ENCODE measurements at regions not wholly inside any gene's neighbourhood (a gene's known extent, or its start where the extent isn't known, plus 50 kb on each side); places are given as distances from the start of the nearest gene placed in this dataset.
"Not testable (repeated sequence)": the region's sequence is repeated elsewhere in the genome, so short reads cannot be mapped to it uniquely, and the experiment has no call there.

DNA sequence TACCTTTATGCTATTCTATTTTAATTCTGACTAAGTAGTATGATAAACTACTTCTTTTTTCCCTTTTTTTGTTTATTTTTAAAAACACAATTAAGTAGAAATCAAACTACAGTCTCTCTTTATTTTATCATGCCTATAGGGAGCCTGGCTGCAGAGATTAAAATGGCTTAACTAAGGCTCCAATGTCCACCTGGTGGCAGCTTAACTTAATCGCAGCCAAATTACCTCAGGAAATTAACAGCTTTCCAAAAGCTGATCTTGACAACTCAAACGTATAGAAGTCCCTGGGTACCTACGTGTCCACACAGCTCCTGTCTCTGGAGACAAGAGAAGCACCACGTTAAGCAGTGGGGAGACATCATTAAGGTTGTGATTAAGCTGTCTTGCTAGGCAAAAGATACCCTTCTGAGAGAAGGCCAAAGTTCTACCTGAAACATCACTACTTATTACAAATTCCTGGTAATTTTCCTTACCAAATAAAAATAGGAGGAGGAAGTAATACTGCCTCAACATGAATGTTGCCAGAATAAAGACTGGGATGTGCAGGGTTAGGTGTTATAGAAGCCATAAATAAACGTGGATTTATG lies 63.2 kb upstream of the SNX19 start:
- intact Hi-C loops (cut with micrococcal nuclease) = loop anchor here (1.0 kb wide), 1 partner anchor 56 kb away; no protein-coding TSS in a partner anchor

DNA sequence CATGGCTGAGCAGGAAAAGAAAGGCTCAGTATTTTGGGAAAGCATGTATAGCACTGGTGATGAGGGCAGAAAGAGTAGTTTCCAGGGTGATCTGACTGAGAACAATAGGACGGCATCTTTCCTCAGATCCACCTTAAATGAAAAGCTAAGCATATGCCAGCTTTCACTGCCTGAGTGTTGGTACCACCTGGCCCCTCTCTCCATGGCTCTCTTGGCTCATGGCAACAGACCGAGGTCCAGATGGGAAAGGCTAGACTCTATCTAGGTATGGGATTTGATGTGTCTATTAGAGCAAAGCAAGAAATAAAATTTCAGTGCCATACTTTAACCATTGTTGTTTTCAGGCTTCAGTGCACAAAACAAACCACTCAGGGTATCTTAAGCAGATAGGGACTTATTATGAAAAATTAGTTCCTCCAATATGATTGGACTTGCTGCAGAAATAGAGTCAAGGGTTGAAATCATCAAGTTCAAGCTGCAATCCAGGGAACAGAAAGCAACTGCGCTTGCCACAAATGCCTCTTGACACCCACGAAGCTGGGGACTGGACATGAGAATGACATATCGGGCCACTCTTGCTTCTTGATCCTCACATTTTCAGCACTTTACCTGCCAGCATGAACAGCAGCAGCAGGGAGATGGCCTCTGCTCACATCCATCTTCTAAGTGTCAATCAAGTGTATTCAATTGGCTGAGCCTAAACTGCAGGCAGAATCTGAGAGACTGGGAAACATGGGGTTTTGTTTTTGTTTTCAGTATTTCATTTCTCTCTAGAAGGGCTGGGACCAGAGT lies 64.0 kb upstream of the SNX19 start:
- intact Hi-C loops (cut with micrococcal nuclease) = no loop called here

DNA sequence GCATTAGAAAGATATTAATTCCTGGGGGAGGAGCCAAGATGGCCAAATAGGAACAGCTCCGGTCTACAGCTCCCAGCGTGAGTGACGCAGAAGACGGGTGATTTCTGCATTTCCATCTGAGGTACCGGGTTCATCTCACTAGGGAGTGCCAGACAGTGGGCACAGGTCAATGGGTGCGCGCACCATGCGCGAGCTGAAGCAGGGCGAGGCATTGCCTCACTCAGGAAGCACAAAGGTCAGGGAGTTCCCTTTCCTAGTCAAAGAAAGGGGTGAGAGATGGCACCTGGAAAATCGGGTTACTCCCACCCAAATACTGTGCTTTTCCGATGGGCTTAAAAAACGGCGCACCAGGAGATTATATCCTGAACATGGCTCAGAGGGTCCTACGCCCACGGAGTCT lies 68.0 kb upstream of the SNX19 start:
- intact Hi-C loops (cut with micrococcal nuclease) = not testable (repeated sequence)

DNA sequence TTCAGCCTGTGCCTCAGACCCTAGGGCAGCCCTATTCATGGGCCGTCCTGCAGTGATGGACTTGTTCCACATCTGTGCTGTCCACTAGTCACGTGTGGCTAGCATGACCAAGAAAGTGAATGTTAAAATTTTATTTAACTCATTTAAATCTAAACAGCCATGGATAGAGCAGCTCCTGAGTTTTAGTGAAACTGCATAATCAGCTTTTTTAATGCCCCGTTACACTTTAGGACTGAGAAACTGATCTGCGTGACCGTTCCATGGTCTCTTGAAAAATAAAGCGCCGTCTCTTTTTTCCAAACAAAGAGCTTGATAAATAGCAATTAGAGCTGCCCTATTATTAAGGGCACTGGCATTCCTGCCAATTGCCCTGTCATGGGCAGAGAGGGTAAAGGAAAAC lies 76.5 kb upstream of the SNX19 start:
- intact Hi-C loops (cut with micrococcal nuclease) = no loop called here

DNA sequence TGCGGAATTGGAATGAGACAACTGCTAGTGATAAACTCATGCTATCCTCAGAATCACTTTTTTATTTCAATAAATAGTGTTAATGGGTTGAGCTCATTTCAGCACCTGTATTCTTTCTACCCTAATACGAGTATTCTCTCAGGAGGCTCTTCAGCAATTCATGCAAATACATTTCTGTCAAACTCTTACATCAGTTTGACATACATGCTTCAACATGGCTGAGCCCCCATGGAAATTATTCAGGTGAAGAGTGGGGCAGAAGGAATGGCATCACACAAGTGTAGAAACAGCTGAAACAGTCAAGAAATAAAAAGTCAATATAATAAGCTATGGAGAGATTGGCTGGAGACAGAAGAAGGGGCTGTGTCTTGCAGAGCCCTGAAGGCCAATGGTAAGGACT lies 77.8 kb upstream of the SNX19 start:
- intact Hi-C loops (cut with micrococcal nuclease) = no loop called here

DNA sequence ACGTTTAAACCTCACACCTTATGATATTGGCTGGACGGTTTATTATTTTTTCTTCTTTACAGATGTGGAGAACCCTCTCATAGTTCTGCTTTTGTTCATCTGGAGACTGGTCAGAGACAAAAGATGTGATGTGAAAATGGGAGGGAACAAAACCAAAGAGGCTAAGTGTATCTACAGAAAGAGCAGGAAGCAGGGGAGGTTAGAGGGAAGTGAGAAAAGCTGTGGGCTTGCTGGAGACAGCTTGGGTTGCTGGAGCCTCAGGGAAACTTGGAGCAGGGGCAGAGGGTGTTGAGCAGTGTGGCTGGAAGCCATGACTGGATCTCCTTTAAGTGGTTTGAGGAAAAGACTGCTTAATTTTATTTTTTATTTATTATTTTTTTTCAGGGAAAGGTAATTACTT lies 79.0 kb upstream of the SNX19 start:
- intact Hi-C loops (cut with micrococcal nuclease) = no loop called here

DNA sequence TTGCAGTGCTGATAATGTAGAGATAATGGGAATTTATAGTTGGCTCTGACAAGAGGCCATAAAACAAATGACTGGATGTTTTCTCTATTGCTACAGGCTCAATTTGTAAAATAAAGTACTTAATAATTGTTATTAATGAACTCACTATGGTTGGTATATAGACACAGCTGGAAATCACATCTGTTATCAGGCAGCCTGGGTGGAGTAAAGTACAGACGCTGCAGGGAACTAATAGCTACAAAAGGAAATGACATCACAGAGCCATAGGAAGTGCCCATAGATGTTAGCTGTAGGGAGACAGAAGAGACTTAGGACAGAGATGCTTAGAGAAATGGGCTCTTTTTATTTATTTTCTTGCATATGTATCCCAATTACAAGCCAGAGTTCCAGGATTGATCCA lies 81.0 kb upstream of the SNX19 start:
- intact Hi-C loops (cut with micrococcal nuclease) = no loop called here

DNA sequence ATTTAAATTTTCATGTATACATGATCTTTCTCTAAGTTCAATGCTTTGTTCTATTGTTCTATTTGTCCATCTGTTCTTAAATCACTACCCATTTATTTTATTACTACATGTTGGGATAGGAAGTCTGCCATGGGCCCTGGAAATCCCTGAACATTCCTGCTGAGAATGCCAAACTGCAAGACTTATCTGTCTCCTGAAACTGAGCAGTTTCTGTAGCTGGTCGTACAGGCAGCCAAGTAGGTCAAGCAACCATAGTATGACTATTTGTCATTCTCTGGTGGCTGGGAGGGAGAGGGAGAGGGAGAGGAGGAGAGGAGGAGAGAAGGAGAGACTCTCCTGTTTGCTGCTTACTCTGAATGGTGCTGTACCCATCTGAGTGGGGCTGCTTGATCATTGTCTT lies 82.8 kb upstream of the SNX19 start:
- intact Hi-C loops (cut with micrococcal nuclease) = no loop called here

DNA sequence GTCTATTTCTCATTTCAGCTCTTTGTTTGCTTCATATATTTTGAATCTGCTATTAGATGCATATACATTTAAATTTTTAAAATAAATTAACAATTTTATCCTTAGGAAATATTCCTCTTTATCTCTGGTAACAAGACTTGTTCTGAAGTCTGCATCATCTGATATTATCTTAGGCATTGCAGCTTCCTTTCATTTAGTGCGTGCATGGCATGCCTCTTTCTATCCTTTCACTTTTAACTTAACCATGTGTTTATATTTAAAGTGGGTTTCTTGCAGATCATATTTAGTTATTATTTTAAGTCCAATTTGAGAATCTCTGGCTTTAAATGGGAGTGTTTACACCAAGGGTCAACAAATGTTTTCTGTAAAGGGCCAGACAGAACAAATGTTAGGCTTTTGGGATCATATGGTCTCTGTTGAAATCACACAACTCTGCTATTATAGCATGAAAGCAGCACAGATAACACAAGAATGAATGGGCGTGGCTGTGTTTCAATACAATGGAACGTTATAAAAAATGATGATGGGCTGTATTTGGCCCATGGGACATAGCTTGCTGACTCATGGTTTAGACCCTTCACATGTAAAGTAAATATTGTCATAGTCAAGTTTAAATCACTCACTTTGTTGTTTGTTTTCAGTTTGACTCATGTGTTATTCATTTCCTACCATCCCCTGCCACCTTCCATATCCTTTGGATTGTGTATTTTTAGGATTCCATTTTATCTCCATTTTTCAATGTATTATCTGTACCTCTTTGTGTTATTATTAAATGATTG lies 83.9 kb upstream of the SNX19 start:
- intact Hi-C loops (cut with micrococcal nuclease) = no loop called here

DNA sequence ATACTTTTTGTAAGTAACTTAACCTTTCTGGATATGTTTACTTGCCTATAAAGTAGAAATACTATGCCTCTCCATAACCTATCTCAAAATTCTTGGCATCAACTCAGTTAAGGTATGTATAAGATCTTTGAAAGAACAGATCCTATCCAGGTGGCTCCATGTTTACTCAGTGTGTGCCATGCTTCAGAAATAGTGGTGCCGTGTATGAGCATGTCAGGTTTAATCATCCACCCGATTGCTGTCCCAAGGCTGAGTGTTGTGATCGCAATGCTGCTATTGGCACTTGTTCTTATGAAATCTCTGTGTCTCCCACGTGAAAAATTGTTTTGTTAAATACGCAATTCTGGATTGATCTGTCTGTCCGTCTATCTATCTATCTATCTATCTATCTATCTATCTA lies 85.9 kb upstream of the SNX19 start:
- intact Hi-C loops (cut with micrococcal nuclease) = no loop called here

DNA sequence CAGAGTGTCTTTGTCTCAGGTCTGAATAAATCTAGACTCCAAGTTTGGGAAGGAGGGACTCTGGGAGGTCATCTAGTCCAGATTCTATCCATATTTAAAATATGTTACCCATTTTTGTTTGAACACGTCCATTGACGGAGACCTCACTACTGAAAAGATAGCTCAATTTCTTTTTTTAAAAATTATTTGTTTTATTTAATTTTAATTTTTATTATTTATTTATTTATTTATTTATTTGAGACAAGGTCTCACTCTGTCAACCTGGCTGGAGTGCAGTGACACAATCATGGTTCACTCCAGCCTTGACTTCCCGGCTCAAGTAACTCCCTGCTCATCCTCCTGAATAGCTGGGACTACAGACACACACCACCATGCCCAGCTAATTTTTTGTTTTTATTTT lies 89.5 kb upstream of the SNX19 start:
- intact Hi-C loops (cut with micrococcal nuclease) = no loop called here

DNA sequence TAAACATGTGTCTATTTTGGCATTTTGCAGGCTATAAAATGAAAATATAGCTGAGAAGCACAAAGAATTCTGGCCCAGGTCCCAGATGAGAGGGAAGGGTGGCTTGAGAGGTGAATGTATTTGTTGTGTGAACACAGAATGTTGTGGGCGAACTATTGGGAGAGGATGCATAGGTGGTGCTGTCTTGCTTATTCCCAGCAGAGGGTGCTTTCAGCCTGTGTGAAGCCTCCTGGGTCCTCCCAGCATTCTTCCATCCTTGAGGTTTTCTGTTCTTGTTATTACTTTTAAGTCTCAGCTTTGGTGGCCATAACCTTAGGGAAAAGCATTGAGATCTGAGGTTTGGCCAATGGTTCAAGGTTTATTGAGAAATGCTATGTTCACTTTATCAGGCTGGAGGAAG lies 108.7 kb upstream of the SNX19 start:
- intact Hi-C loops (cut with micrococcal nuclease) = no loop called here

DNA sequence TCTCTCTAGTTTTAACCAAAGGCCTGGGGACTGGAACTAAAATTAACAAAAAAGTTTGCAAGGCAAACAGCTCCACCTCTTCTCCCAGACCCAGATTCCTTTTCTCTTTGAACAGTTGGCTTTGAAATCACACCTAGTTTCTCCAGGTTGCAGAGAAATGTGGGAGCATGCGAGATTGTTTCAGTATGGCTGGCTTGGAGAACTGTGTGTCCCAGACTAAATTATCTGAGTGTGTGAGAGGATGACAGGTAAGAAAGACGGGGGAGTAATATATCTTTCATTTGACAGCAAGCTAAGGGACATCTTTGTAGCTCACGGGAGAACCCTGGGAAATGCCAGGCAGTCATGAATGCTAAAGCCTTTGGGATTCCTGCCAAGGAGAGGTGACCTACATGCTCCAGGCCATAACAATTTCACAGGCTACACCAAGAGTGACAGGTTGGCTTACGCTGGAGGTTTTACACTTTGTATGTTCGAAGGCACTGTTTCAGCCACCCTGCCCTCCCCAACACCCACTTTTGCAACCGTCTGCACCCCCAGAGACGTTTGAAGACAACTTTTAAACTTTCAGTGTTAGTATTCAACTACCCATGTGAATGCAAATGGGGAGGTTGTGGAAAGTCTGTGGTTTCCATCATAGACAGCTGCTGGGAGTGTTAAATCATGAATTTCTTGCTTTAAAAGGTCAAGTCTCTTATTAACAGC lies 109.3 kb upstream of the SNX19 start:
- intact Hi-C loops (cut with micrococcal nuclease) = no loop called here

DNA sequence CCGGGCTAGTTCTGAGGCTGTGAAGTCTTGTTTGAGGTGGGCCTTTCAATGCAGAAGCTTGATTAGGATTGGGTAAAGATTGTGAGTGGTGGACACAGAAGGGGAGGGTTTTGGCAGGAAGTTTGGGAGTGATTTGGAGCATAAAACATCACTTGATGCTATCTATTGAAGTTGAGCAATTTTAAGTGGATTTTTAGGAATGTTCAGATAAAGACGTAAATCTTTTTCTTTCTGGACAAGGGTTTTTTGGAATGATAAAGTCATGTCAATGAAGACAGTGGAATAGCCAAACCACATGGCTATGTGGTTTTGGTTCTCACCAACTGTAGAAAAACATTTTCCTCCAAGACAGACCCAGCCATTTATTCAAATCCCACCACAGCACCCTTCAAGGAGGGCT lies 111.2 kb upstream of the SNX19 start:
- intact Hi-C loops (cut with micrococcal nuclease) = no loop called here

DNA sequence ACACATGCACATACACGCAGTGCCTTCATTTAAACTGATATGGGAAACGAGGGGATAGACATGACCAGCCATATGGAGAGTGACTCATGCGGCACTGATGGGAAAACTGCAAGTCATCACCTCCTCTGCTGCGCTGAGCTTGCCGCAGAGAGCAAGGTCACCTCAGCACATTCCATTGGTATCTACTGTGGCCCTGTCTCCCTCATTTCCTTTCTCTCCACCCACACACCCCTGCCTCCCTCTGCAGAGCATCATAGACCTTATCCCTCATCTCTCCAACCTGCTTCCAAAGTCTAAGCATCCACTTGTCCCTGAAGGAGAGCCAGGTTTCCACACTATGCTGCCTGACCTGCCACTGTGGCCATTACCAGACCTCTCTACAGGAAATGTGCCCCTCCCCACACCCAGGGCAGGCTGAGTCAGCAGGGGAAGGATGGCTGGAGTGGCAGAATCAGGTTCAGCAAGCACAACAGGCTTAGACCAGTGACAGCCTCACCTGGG lies 116.9 kb upstream of the SNX19 start:
- intact Hi-C loops (cut with micrococcal nuclease) = no loop called here

DNA sequence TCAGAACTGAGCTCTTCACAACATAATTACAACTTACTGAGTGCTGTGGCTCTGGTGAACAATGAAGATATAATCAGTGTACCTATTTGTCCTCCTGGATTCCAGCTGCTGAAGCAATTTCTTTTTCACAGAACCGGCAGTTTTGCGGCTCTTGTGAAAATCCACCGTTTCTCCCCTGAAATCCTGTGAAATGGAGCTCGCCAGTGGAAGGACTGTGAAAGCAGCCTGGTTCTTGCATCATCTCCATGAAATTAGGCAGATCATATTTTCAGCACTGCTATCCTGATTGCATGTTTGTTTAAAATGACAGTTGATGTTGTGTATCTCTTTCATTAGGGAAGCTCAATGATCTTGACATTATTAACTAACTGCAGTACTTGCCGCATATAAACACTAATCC lies 120.2 kb upstream of the SNX19 start:
- intact Hi-C loops (cut with micrococcal nuclease) = no loop called here

DNA sequence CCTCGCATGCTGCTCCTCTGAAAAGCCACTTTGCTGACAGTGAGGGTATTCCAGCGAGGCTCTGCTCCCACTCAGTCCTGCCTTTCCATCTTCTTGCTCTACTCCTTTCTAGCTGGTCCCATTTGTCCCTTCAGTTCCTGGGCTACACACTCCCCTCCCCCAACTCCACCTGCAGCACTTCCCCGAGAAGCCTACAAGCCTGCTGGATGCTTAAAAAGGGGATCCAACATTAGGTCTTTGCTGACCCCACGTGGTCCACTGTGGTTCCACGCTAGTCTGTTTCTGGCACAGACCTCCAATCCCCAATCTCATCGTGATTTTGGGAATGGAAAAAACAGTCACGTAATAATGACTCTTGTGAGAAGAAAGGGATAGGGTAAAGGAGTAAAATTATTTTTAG lies 121.6 kb upstream of the SNX19 start:
- intact Hi-C loops (cut with micrococcal nuclease) = no loop called here

DNA sequence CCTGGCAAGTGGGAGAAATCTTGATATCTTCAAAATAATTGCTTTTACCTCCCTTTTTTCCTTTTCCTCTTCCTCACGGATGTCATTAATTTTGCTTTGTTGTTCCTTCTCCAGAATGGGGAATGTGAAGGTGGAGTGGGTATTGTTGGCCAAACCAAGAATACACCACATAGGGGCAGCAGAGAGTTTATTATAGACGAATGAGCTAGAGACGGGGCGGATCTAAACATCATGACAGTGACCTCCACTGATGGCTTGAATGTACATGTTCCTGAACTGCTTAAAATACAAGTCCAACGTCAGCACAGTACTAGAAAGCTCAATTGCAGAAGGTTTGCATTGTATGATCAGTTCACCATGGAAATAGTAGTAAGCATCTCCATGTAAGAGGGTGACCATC lies 122.3 kb upstream of the SNX19 start:
- intact Hi-C loops (cut with micrococcal nuclease) = no loop called here

DNA sequence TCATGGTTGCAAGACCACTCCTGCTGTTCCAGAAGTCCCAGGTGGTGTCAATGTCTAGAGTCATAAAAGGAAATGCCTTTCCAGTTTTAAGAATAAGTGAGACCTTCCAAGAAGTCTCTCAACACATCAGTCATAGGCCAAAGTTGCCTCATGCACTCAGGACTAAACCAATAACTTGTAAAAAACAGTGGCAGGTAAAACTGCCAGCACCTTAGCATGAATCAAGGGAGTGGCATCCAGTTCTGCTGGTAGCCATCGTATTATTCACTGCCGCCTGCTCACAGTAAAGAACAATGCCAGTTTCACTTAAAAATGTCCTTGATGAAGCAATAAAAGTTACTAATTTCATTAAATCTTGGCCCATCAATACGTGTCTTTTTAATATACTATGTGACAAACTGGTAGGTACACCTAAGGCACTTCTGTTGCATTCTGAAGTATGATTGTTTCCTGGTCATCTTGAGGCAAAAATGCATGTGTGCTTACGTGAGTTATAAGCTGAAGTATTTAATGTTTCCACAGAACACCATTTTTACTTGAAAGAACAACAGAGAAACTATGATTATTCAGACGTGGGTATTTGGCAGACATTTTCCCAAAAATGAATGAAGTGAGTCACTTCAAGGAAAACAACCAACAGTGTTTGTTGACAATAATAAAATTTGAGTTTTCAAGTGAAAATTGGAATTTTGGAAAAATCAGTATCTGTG lies 125.2 kb upstream of the SNX19 start:
- intact Hi-C loops (cut with micrococcal nuclease) = no loop called here

DNA sequence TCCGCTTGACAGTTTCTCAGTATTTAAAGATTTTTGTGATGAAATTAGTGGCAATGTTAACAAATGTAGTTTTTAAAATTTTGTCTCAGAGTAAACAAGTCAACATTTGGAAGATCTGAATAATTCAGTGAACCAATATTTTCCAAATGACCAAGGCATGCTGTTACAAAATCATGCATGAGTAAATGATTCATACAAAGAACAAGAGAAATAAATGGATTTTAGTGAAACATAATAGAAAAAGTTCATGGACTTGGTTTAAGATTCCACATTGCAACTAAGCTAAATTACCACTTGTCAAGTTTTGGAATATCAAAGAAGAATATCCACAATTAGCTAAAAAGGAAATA lies 125.7 kb upstream of the SNX19 start:
- intact Hi-C loops (cut with micrococcal nuclease) = no loop called here

DNA sequence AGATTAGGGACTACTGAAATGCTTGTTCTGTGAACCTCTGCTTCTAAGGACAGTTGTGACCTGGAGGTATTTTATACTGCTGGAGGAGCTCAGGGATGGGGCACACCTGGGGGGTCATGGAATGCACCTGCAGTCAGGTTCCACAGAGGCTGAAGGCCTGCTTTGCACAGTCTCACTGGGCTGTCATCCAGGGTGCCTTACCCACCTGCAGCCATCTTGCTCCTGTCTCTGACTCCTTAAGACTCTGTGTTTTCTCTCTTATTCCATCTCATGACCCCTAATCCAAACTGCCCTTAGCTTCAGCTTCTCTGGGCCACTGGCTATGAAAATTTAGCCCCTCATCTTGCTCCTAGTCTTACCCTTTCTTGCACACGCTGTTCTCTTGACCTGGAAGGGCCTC lies 127.0 kb upstream of the SNX19 start:
- intact Hi-C loops (cut with micrococcal nuclease) = no loop called here

Measured in T-helper 1 cell treated with Interleukin-12 subunit alpha and Interleukin-12 subunit beta and Interleukin-4 antibody, amounts not matched to agents 30 ng/mL and 1 ng/mL, for 36 hours (primary cell).